Right lobe of liver (tissue), 6 donors: ENCODE measurements at regions not wholly inside any gene's neighbourhood (a gene's known extent, or its start where the extent isn't known, plus 50 kb on each side); places are given as distances from the start of the nearest gene placed in this dataset.

Source experiments
- ATAC-seq, 4 donors: fragments of 200-7000 bp; cut with Tn5 transposase; one replicate each; pipeline ENCODE4 v1.9.1; 2020; ENCODE audit warnings: mild to moderate bottlenecking in 4 of 4, moderate library complexity in 4 of 4
- DNase-seq, 3 donors: peaks; one replicate each; pipeline ENCODE4 v3.0.0-alpha.2; 2020
- H3K27ac ChIP-seq, 3 donors: fragments of 200-600 bp; one replicate each; pipeline ENCODE4 v1.8.0; 2022
- H3K27me3 ChIP-seq, 2 donors: fragments of 200-600 bp; one replicate each; pipeline ENCODE4 v1.8.0; 2022
- H3K36me3 ChIP-seq, 4 donors: fragments of 200-600 bp; sonication (generic) in 1 of 4; one replicate each; pipeline versions ENCODE4 v1.5.1 to v1.8.0; 2017 to 2022; ENCODE audit warnings: control low read depth in 1 of 4
- H3K4me1 ChIP-seq, 4 donors: fragments of 200-600 bp; sonication (generic) in 1 of 4; one replicate each; pipeline versions ENCODE4 v1.5.1 to v1.8.0; 2017 to 2022; ENCODE audit warnings: control low read depth in 1 of 4
- H3K4me3 ChIP-seq, 3 donors: fragments of 200-600 bp; one replicate each; pipeline ENCODE4 v1.8.0; 2022
- H3K9me3 ChIP-seq, 4 donors: fragments of 200-600 bp; sonication (generic) in 1 of 4; one replicate each; pipeline versions ENCODE4 v1.5.1 to v1.8.0; 2017 to 2022; ENCODE audit warnings: control low read depth in 1 of 4
- CTCF ChIP-seq, 4 donors: fragments of 200-600 bp in 3 of 4; fragments of 450-650 bp in 1 of 4; IDR thresholded peaks; one replicate each; pipeline versions ENCODE4 v1.5.1 to v1.8.0; 2016 to 2022; ENCODE audit warnings: antibody characterized with exemption in 4 of 4, mild to moderate bottlenecking in 2 of 4
- POLR2A ChIP-seq: fragments of 450-650 bp; IDR thresholded peaks from one replicate; pipeline ENCODE4 v1.6.1; 2017; ENCODE audit warnings: antibody characterized with exemption, mild to moderate bottlenecking
- WGBS: methylation state at CpG from one replicate; pipeline ENCODE4 v1.1.6; 2018; ENCODE audit warnings: low coverage, low lambda C conversion rate; ENCODE audit not compliant: insufficient coverage; ENCODE audit errors: missing lambda C conversion rate; 5-methylcytosine and 5-hydroxymethylcytosine counted together
- intact Hi-C, 2 donors: fragments of 100-400 bp; cut with DNase I; formaldehyde crosslinking; loops; one replicate each; pipeline versions ENCODE4 v1.11.2 to v1.14.1; 2022
- donor health status: DM: no; HTN: yes; CAD: no.
- donor health status: DM: no; HTN: no; CAD: no.
- donor health status: DM: no; HTN: no; CAD: no.
- donor health status: DM: no; HTN: yes; CAD: no.
- donor health status: DM: no; HTN: yes; CAD: no.

- 84% methylated on average over 5 of the region's 5 CpGs for WGBS
These were observed 137.4 kb upstream of the IL12B start for GRCh38 chr5:159467666-159468065.

GRCh38 chr5:159469496-159470372 lies 139.4 kb upstream of the IL12B start:
- TF ChIP-seq CTCF (IDR thresholded peaks at IDR 0.05) (no peak), POLR2A (no peak)
- no peaks in the 10 kb centered on the region for H3K9me3 ChIP-seq
- H3K27ac ChIP-seq: no peak overlapping the region
- H3K4me1 ChIP-seq: no peaks in the 10 kb centered on the region
- intact Hi-C loops: no loop called here
- no peak overlapping the region for H3K4me3 ChIP-seq
- H3K36me3 ChIP-seq: no peaks in the 10 kb centered on the region
- DNase-seq: no peak
- WGBS: 45% methylated on average over 7 of the region's 11 CpGs
- no peaks in the 10 kb centered on the region for H3K27me3 ChIP-seq
- ATAC-seq: no peak

More at GRCh38 chr5:159467666-159468065, 137.4 kb upstream of the IL12B start:
- Histone ChIP-seq H3K36me3 (no peaks in the 10 kb centered on the region), H3K27me3 (no peaks in the 10 kb centered on the region), H3K4me1 (no peaks in the 10 kb centered on the region), H3K9me3 (no peaks in the 10 kb centered on the region), H3K4me3 (no peak overlapping the region), H3K27ac (no peak overlapping the region)
- intact Hi-C loops: no loop called here
- no peak for ATAC-seq
- DNase-seq: no peak
- TF ChIP-seq CTCF (IDR thresholded peaks at IDR 0.05) (no peak), POLR2A (no peak)

GRCh38 chr5:159471904-159472303 lies 141.6 kb upstream of the IL12B start:
- H3K9me3 ChIP-seq: no peaks in the 10 kb centered on the region
- ATAC-seq: no peak
- DNase-seq: no peak
- no peaks in the 10 kb centered on the region for H3K36me3 ChIP-seq
- H3K4me3 ChIP-seq: no peak overlapping the region
- no peaks in the 10 kb centered on the region for H3K27me3 ChIP-seq
- TF ChIP-seq CTCF (IDR thresholded peaks at IDR 0.05) (no peak), POLR2A (no peak)
- intact Hi-C loops: no loop called here
- H3K4me1 ChIP-seq: no peaks in the 10 kb centered on the region
- WGBS: no CpG with 5 or more reads among the region's 2 CpGs
- no peak overlapping the region for H3K27ac ChIP-seq

- no peak for DNase-seq
- Histone ChIP-seq H3K27ac (no peak overlapping the region), H3K4me1 (no peaks in the 10 kb centered on the region), H3K9me3 (no peaks in the 10 kb centered on the region), H3K4me3 (no peak overlapping the region), H3K36me3 (no peaks in the 10 kb centered on the region), H3K27me3 (no peaks in the 10 kb centered on the region)
- intact Hi-C loops: no loop called here
- ATAC-seq: no peak
- TF ChIP-seq POLR2A (no peak), CTCF (IDR thresholded peaks at IDR 0.05) (no peak)
These were observed 144.7 kb upstream of the IL12B start for GRCh38 chr5:159475026-159475425.
